Neural progenitor cell (in vitro differentiated cells): ENCODE measurements at regions not wholly inside any gene's neighbourhood (a gene's known extent, or its start where the extent isn't known, plus 50 kb on each side); places are given as distances from the start of the nearest gene placed in this dataset.
"Not testable (repeated sequence)": the region's sequence is repeated elsewhere in the genome, so short reads cannot be mapped to it uniquely, and the experiment has no call there.

Experiments
- CTCF ChIP-seq: fragments of 200-600 bp; sonication (generic); IDR thresholded peaks from 2 replicates; pipeline ENCODE4 v1.5.1; 2017; ENCODE audit warnings: antibody characterized with exemption, mild to moderate bottlenecking
- EZH2 ChIP-seq: fragments of 200-600 bp; sonication (generic); IDR thresholded peaks from 2 replicates; pipeline ENCODE4 v1.6.1; 2017; ENCODE audit warnings: antibody characterized with exemption, mild to moderate bottlenecking, moderate library complexity

- not testable (repeated sequence) for TF ChIP-seq EZH2, CTCF
Measured at GRCh38 chr12:65733643-65734042, 90.6 kb upstream of the HMGA2 start.
